Renal cortex interstitium (tissue), 11 donors: ENCODE measurements at regions not wholly inside any gene's neighbourhood (a gene's known extent, or its start where the extent isn't known, plus 50 kb on each side); places are given as distances from the start of the nearest gene placed in this dataset.

Experiments
- DNase-seq, 11 donors: peaks; one replicate each; pipeline ENCODE4 v3.0.0-alpha.2; 2013; ENCODE audit warnings: low read depth in 9 of 11, low spot score in 4 of 11; ENCODE audit errors: extremely low read depth in 1 of 11

- DNase-seq, result no peak
These were observed 685.3 kb upstream of the MARCKS start for GRCh38 chr6:113171882-113172281.

- DNase-seq, result peak in 7 of 11 donors; percentile 17 to 37 (median 24)
These were observed 684.6 kb upstream of the MARCKS start for GRCh38 chr6:113172531-113172966.

GRCh38 chr6:113178349-113178748, 678.8 kb upstream of the MARCKS start:
- no peak for DNase-seq

DNA sequence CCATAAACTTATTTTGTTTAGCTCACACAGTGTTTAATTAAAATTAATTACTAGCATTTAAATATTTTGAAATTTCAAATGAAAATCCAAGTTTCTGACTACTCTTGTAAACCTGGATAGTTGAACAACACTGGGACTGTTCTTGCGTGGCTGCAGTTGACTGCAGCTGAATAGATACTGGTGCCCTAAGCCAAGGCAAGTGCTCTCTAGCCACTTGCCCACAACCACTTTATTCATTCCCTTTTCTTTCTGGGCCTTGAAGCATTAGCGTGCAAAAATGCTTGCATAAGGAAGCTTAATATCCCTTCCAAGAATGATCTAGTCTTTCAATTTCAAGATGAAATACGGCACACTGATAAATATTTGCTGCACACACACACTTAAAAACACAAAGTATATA, 676.0 kb upstream of the MARCKS start:
- DNase-seq, result no peak

DNA sequence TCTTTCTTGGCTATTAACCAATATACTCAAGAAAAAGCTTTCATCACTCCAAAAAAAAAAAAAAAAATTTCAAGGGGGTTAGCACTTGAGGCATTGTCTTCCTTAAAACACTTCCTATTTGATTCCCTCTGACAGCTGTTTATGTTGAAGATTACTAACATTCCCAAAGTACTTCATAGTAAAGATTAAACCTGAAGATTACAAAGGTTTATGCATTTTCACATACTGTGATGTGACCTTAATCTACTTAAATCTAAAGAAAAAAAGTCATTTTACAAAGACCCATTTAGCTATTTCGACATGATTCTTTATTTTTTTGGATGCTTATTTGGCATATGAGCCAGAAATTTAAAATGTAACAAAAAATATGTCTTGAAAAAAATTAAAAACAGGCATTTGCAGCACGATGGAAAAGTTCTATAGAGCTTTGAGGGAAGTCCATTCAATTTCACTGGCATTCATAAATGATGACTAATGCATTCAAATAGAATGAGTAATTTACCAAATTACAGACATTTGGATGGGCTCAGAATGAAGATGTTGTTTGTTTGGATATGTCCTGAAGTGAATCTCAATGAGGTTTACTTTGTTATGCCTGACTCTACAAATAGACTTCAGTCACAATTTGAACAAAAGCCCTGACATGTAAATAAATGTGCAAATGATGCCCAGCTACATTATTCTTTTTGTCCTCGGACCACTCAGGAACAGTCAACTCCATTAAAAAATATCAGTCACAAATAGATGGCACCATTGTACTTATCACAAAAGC, 674.6 kb upstream of the MARCKS start:
- DNase-seq, result no peak

- no peak for DNase-seq
These were observed 672.9 kb upstream of the MARCKS start for GRCh38 chr6:113184291-113184690.

DNA sequence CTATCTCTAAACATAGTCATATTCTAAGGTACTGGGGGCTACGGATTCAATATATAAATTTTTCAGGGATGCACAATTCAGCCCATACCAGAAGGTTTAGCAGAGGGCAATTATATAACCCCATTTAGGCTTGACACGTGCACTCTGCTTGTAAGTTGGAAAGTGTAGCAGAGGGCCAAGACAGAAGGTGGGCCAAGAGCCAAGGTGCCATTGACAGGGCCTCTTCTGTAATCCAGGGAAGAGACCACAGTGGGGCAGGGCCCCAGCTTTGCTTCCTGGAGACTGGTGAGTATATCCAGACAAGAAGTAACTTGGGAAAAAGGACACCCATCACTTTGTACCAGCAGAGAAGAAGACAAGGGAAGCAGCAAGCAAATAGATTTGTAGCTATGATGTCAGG, 672.4 kb upstream of the MARCKS start:
- DNase-seq, result no peak

- no peak for DNase-seq
These were observed 671.8 kb upstream of the MARCKS start for GRCh38 chr6:113185299-113185698.

GRCh38 chr6:113187661-113188060, 669.5 kb upstream of the MARCKS start:
- DNase-seq, result no peak

DNA sequence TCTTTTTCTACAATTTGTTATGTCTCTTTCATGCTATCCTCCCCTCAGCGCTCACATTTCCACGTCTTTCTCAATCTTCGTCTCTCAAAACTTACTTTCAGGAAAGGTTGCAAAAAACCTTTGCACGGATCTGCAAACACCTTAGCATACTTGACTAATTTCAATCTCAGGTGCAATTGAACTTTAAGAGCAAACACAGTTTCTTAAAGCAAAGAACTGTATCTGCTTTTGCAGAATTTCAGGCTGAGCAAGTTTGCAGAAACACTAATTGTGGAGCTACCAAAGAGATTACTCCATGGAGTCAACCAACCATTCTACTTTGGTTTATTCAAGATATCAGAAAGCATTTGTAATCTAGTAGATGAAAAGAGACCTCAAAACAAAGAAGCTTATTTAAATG, 668.2 kb upstream of the MARCKS start:
- no peak for DNase-seq

DNA sequence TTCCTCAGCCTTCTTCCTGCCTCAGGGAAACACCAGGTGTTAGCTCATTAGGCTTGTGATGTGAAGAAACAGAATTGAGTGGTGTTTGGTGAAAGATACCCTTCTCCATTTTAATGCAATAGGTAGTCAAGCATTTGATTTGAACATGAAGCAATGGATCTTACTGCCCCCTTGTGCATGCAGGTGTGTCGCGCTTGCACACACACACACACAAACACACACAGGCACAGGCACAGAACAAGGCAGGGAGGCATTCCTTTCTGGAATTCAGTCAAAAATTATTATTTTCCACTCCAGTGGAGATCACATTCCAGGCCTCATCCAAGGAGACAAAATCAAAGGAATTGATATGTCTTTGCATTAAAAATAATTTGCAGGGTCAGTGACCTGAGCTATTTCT, 667.0 kb upstream of the MARCKS start:
- no peak for DNase-seq

DNA sequence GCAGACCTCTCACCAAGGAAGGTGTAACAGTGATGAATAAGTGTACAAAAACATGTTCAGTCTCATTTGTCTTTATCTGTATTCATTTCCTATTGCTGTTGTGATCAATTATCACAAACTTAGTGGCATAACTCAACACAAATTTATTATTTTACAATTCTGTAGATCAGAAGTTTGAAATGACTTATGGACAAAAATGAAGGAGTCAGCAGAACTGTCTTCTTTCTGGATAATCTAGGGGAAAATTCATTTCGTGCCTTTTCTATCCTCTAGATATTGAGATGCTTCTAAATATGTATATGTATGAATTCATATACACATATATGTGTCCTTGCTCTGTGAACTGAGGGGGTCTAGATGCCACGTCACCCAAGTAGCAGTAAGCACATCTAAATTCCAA, 663.1 kb upstream of the MARCKS start:
- DNase-seq, result no peak

DNA sequence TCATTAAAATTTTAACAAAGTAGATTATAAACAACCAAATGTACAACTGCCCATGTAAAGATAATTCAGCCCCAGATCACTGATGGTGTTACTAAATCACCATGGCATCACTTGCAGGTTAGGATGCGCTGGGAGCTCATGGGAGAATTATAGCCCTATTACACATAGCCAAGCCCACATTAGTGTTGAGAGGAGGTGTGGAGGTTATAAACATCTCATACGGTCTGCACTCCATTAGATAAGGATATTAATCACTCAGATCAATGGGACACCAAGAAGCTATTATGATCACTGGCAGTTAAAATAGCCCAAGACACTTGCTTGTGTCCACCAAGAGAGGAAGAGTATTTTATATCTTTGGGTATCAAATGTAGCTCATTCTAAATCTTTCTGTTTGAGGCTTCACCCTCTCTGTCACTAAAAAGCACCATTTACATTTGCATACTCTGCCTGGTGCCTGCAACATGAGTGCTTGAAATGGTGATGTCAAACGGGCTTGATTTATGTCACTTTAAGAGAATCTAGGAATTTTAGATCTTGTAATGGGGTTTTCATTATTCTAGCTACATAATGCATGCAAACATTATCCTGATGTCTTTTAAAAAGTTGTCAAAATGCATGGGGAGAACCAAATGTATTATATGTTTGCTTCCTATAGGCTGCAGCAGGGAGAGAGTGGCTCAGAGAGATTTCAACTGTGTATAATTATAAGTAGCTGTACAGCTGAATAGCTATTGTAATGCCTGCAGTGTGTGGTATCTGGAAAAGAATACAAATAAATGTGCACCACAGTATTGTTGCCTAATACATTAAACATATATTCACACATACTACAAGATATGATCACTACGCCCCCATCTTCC, 654.1 kb upstream of the MARCKS start:
- no peak for DNase-seq

DNA sequence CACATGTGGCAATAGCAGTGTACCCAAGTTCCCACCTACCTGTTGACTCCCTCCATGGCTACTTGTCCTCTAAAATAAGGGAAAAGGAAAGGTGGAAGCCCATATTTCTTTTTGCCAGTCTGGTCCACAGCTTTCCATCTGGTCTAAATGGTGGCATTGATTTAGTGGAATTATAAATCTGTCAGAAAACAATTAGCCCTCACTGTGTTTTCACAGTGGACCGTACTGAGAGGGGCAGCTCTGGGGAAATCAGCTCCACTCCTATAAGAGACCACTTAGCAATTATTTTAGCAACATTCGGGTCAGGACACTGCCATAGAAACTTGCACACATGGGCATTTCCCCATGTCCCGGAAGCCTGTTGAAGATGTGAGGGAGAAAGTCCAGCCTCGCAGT, 653.4 kb upstream of the MARCKS start:
- DNase-seq, result no peak

- no peak for DNase-seq
These were observed 651.6 kb upstream of the MARCKS start for GRCh38 chr6:113205553-113205952.

DNA sequence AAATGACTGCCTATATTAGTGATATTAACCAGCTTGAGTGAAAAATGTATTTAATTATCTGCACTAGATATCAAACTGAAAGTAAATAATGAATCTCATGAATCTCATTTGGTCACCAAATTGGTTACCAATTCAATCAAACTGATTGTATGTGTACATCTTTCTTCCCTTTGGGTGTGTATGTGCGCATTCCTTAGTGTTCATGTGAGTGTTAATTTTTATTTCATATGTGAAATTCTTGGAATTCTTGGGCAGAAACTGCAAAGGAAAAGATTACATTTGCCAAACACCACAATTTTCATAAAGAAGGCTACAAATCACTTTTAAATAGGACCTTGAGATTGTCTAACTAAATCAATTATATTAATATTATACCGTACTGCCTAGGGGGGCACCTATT, 648.4 kb upstream of the MARCKS start:
- DNase-seq, result no peak

DNA sequence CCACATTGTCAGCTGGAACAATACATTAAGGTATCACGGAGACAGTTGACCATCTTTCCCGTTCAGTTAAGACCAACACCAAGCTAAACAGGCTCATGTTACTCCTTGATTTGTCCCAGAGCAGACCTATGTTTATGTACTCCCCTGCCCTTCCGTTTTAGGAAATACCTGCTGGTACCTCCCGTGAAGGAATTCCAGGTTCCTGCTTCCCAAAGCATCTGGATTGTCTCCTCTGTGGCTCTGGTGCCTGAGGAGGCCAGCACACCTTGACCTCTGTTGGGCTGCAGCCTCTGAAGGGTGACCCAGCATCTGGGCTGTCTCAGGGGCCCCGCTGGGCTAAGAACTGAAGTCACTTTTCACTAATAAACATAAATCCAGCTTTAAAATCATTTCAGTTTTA, 647.8 kb upstream of the MARCKS start:
- no peak for DNase-seq

GRCh38 chr6:113211170-113211569, 646.0 kb upstream of the MARCKS start:
- no peak for DNase-seq

DNA sequence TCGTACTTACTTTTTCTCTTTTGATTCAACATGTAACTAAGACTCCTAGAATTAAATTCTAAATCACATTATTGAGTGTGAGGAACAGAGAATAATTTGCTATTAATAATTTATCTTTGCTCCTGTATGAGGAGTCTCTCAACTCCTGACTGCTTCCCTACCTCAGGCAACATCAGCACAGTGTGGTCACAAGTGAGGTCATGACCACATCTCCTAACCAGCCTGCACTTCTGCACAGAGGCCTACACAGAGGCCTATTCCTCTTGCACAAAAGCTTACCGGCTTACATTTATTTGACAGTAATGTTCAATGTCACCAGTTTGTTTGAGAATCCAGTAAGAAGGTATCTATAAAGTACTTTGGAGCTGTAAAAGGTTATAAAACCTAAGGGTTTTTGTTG, 637.4 kb upstream of the MARCKS start:
- no peak for DNase-seq

GRCh38 chr6:113220832-113221231, 636.3 kb upstream of the MARCKS start:
- no peak for DNase-seq
